OCI-LY3 (cell line): ENCODE measurements at regions not wholly inside any gene's neighbourhood (a gene's known extent, or its start where the extent isn't known, plus 50 kb on each side); places are given as distances from the start of the nearest gene placed in this dataset.

Experiments
- EZH2phosphoT487 ChIP-seq: fragments of 200-600 bp; shearing (Covaris generic); IDR thresholded peaks from 2 replicates; pipeline ENCODE4 v1.6.1; 2018; ENCODE audit warnings: antibody characterized with exemption, mixed run types, low read depth
- TF ChIP-seq, protein P1 (sequence below): fragments of 200-600, 300-600 bp; sonication (generic); IDR thresholded peaks from 2 replicates; pipeline ENCODE4 v1.5.1; 2014; ENCODE audit warnings: antibody characterized with exemption, low read length, low read depth

DNA sequence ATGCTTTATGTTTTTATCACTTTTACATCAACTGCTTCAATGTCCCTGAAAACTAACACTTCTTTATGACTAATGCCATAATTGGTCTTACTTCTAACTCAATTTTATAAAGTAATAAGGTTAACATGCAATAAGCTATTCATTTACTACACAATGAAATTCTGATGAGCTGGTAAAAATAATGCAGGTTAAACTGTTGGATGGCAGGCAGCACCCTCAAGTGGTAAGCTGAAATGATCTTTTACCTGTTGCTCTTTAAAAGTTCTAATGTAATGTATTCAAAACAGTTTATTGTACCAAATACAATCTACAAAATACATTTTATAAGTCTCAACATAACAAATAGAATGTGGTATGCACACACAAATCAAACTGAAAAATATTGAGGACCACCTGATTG, 1280.3 kb downstream of the CDH8 start:
- TF ChIP-seq, protein P1, sequence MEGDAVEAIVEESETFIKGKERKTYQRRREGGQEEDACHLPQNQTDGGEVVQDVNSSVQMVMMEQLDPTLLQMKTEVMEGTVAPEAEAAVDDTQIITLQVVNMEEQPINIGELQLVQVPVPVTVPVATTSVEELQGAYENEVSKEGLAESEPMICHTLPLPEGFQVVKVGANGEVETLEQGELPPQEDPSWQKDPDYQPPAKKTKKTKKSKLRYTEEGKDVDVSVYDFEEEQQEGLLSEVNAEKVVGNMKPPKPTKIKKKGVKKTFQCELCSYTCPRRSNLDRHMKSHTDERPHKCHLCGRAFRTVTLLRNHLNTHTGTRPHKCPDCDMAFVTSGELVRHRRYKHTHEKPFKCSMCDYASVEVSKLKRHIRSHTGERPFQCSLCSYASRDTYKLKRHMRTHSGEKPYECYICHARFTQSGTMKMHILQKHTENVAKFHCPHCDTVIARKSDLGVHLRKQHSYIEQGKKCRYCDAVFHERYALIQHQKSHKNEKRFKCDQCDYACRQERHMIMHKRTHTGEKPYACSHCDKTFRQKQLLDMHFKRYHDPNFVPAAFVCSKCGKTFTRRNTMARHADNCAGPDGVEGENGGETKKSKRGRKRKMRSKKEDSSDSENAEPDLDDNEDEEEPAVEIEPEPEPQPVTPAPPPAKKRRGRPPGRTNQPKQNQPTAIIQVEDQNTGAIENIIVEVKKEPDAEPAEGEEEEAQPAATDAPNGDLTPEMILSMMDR = peak; percentile 38
- no peak for TF ChIP-seq EZH2phosphoT487
